Fibroblast of lung (primary cell): ENCODE measurements at regions not wholly inside any gene's neighbourhood (a gene's known extent, or its start where the extent isn't known, plus 50 kb on each side); places are given as distances from the start of the nearest gene placed in this dataset.

Source experiments
- DNase-seq, 2 donors: peaks; one replicate each; pipeline versions ENCODE4 v3.0.0 to v3.0.0-alpha.2; 2010; ENCODE audit warnings: low read depth in 2 of 2
- H2AFZ ChIP-seq: 2 replicates; pipeline ENCODE4 v1.5.1; 2012; ENCODE audit warnings: low read length, control low read depth, inconsistent platforms
- H3K27ac ChIP-seq: 2 replicates; pipeline ENCODE4 v1.5.1; 2011; ENCODE audit warnings: low read length, control low read depth; ENCODE audit not compliant: insufficient read depth
- H3K27me3 ChIP-seq: 2 replicates; pipeline ENCODE4 v1.5.1; 2011; ENCODE audit warnings: mild to moderate bottlenecking, low read length; ENCODE audit not compliant: control insufficient read depth, insufficient read depth
- H3K36me3 ChIP-seq: 2 replicates; pipeline ENCODE4 v1.5.1; 2011; ENCODE audit warnings: low read length; ENCODE audit not compliant: control insufficient read depth, insufficient read depth
- H3K4me1 ChIP-seq: 2 replicates; pipeline ENCODE4 v1.5.1; 2011; ENCODE audit warnings: low read length; ENCODE audit not compliant: control insufficient read depth, insufficient read depth; ENCODE audit errors: extremely low read depth
- H3K4me2 ChIP-seq: 2 replicates; pipeline ENCODE4 v1.5.1; 2011; ENCODE audit warnings: low read length, control low read depth; ENCODE audit not compliant: insufficient read depth; ENCODE audit errors: extremely low read depth
- H3K4me3 ChIP-seq, 4 experiments: fragments of 200-600 bp in 1 of 4; sonication (generic) in 1 of 4; replicated peaks in 1 of 4; 2 replicates each; pipeline ENCODE4 v1.5.1; 2011 to 2016; ENCODE audit warnings: low read length in 4 of 4, low read depth in 3 of 4, mild to moderate bottlenecking in 3 of 4, control low read depth in 2 of 4, inconsistent platforms in 1 of 4, mixed read lengths in 1 of 4; ENCODE audit not compliant: insufficient read depth in 1 of 4; ENCODE audit errors: control extremely low read depth in 1 of 4
- H3K79me2 ChIP-seq: 2 replicates; pipeline ENCODE4 v1.5.1; 2012; ENCODE audit warnings: mild to moderate bottlenecking, low read length, inconsistent platforms; ENCODE audit not compliant: control insufficient read depth, insufficient read depth
- H3K9ac ChIP-seq: 2 replicates; pipeline ENCODE4 v1.5.1; 2011; ENCODE audit warnings: mild to moderate bottlenecking, low read length, control low read depth; ENCODE audit not compliant: insufficient read depth
- H3K9me3 ChIP-seq: 2 replicates; pipeline ENCODE4 v1.5.1; 2012; ENCODE audit warnings: low read depth, low read length; ENCODE audit not compliant: control insufficient read depth, insufficient read depth
- H4K20me1 ChIP-seq: 2 replicates; pipeline ENCODE4 v1.5.1; 2011; ENCODE audit warnings: low read length; ENCODE audit not compliant: control insufficient read depth, insufficient read depth; ENCODE audit errors: extremely low read depth
- EZH2 ChIP-seq: IDR thresholded peaks from 2 replicates; pipeline ENCODE4 v1.5.1; 2012; ENCODE audit warnings: low read length, control low read depth, mild to moderate bottlenecking; ENCODE audit errors: missing control alignments
- TF ChIP-seq, protein P1 (sequence below), 2 donors: IDR thresholded peaks in 1 of 2; conservative IDR thresholded peaks in 1 of 2; 1 replicate in 1 of 2; 2 replicates in 1 of 2; pipeline ENCODE4 v1.5.1; 2011 to 2012; ENCODE audit warnings: low read length in 2 of 2, control low read depth in 1 of 2, inconsistent platforms in 1 of 2, low read depth in 1 of 2, mild to moderate bottlenecking in 1 of 2

DNA sequence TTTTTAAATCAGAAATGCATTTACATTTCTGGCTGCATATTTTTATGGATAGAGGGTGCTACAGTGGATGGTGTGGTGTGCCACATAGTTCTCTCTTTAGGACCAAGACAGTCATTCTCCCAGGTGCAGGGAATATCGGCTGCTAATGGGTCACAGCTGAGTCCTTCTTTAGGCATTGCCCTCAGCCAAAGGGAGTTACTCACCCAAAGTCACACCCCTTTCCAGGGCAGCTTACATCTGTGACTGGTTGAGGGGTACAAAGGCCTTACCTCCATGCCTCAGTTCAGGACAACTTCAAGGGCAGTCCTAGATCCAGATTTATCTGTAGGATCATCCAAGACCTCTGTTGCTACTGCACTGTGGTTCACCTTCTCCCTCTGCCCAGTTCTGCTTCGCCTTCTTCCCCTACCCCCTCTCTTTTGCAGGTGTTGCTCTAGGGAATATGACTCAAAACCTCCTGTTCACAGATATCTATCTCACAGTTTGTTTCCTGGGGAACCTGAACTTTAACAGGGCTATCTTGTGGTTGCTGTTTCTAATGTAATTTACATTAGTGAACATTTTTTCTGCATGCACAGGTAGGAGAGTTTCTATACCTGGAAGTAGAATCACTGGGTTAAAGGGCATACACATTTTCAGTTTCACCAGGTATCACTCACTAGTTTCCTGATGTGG lies 413.9 kb downstream of the RPS6KC1 start:
- no peak overlapping the region for H2AFZ ChIP-seq
- no peak overlapping the region for H3K4me2 ChIP-seq
- H3K27me3 ChIP-seq: no peaks in the 10 kb centered on the region
- no peak overlapping the region for H3K9ac ChIP-seq
- TF ChIP-seq, protein P1, sequence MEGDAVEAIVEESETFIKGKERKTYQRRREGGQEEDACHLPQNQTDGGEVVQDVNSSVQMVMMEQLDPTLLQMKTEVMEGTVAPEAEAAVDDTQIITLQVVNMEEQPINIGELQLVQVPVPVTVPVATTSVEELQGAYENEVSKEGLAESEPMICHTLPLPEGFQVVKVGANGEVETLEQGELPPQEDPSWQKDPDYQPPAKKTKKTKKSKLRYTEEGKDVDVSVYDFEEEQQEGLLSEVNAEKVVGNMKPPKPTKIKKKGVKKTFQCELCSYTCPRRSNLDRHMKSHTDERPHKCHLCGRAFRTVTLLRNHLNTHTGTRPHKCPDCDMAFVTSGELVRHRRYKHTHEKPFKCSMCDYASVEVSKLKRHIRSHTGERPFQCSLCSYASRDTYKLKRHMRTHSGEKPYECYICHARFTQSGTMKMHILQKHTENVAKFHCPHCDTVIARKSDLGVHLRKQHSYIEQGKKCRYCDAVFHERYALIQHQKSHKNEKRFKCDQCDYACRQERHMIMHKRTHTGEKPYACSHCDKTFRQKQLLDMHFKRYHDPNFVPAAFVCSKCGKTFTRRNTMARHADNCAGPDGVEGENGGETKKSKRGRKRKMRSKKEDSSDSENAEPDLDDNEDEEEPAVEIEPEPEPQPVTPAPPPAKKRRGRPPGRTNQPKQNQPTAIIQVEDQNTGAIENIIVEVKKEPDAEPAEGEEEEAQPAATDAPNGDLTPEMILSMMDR (conservative IDR thresholded peaks at IDR 0.05 in 1 of 2, IDR thresholded peaks at IDR 0.05 in 1 of 2; ENCODE audit: low read depth in 1 of 2, low read length in 2 of 2): no peak
- no peak overlapping the region for H3K27ac ChIP-seq
- no peaks in the 10 kb centered on the region for H3K36me3 ChIP-seq
- no peaks in the 10 kb centered on the region for H3K9me3 ChIP-seq
- no peaks in the 10 kb centered on the region for H4K20me1 ChIP-seq
- H3K79me2 ChIP-seq: no peaks in the 10 kb centered on the region
- no peak for DNase-seq
- H3K4me1 ChIP-seq: no peaks in the 10 kb centered on the region
- no peak overlapping the region for H3K4me3 ChIP-seq

DNA sequence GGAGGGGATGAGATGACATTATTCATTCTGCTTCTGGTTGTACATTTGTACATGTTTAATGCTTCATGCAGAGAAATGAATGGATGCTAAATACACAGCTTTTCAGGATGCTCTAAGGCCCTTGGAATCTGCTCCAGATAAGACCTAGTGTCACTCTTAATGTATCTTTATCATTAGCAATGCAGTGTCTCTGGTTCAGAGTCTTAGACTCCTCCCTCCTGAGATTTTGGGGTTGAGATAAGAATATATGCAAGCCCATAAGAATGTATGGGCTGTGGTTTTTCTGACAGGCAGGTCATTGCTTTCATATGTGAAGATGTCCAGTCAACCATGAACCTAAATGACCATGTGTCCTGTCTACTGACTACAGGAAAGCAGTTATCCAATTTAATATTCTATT lies 415.5 kb downstream of the RPS6KC1 start:
- no peaks in the 10 kb centered on the region for H3K27me3 ChIP-seq
- H3K36me3 ChIP-seq: no peaks in the 10 kb centered on the region
- peak in 1 of 2 donors; percentile 1 for DNase-seq
- TF ChIP-seq EZH2: no peak
- TF ChIP-seq, protein P1 (conservative IDR thresholded peaks at IDR 0.05 in 1 of 2, IDR thresholded peaks at IDR 0.05 in 1 of 2; ENCODE audit: low read depth in 1 of 2, low read length in 2 of 2): no peak
- no peak overlapping the region for H3K9ac ChIP-seq
- H3K27ac ChIP-seq: no peak overlapping the region
- H3K9me3 ChIP-seq: no peaks in the 10 kb centered on the region
- no peaks in the 10 kb centered on the region for H3K79me2 ChIP-seq
- H2AFZ ChIP-seq: no peak overlapping the region
- no peak overlapping the region for H3K4me2 ChIP-seq
- H4K20me1 ChIP-seq: no peaks in the 10 kb centered on the region
- H3K4me3 ChIP-seq: no peak overlapping the region
- H3K4me1 ChIP-seq: no peaks in the 10 kb centered on the region

DNA sequence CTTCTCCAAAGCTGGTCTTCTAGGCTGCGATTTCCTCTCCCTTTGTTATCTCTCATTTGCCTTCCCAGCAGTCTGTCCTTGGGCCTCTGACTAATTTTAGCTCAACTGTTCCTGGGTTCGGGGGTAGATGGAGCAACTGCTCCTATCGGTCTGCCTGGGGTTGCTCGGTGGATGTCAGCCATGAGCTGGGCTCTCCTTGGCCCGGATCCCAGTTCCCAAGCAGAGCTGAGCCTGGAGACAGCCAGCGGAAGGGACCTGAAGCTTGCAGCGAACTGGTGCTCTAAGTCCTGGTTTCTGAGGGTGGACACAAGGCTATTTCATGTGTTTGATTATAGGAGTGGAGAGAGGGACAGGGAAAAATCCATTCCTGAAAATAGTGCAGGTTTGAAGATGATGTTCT lies 423.0 kb downstream of the RPS6KC1 start:
- Histone ChIP-seq H3K9ac (no peak overlapping the region), H3K27ac (no peak overlapping the region), H3K36me3 (no peaks in the 10 kb centered on the region), H3K27me3 (no peaks in the 10 kb centered on the region), H3K4me1 (no peaks in the 10 kb centered on the region), H3K9me3 (no peaks in the 10 kb centered on the region), H3K4me2 (no peak overlapping the region), H3K79me2 (no peaks in the 10 kb centered on the region), H2AFZ (no peak overlapping the region), H3K4me3 (no peak overlapping the region), H4K20me1 (no peaks in the 10 kb centered on the region)
- DNase-seq: no peak
- TF ChIP-seq EZH2: no peak
- TF ChIP-seq, protein P1 (conservative IDR thresholded peaks at IDR 0.05 in 1 of 2, IDR thresholded peaks at IDR 0.05 in 1 of 2; ENCODE audit: low read depth in 1 of 2, low read length in 2 of 2): no peak
